SU-DHL-6 (cell line): ENCODE measurements at regions not wholly inside any gene's neighbourhood (a gene's known extent, or its start where the extent isn't known, plus 50 kb on each side); places are given as distances from the start of the nearest gene placed in this dataset.

Experiments used
- H2AFZ ChIP-seq: fragments of 200-600 bp; sonication (generic); 2 replicates; pipeline ENCODE4 v1.6.1; 2014; ENCODE audit warnings: low read depth, mild to moderate bottlenecking, moderate library complexity, mixed read lengths, antibody characterized with exemption, low read length; ENCODE audit not compliant: severe bottlenecking
- H3F3A ChIP-seq: fragments of 200-600 bp; shearing (Covaris generic); 2 replicates; pipeline ENCODE4 v1.6.0; 2016; ENCODE audit warnings: antibody characterized with exemption, mild to moderate bottlenecking; ENCODE audit not compliant: insufficient read depth
- H3K27ac ChIP-seq: fragments of 200-600 bp; sonication (generic); 2 replicates; pipeline ENCODE4 v1.5.1; 2016; ENCODE audit warnings: low read depth, mild to moderate bottlenecking, low read length, moderate library complexity, mixed read lengths
- H3K27me3 ChIP-seq: fragments of 200-600 bp; sonication (generic), shearing (Covaris generic); 2 replicates; pipeline ENCODE4 v1.6.0; 2014; ENCODE audit warnings: mild to moderate bottlenecking, low read length
- H3K36me3 ChIP-seq: fragments of 200-600 bp; sonication (generic); 2 replicates; pipeline ENCODE4 v1.6.1; 2014; ENCODE audit warnings: mild to moderate bottlenecking, low read length, mixed read lengths
- H3K4me2 ChIP-seq: fragments of 300-600, 200-600 bp; shearing (Covaris generic), sonication (generic); 2 replicates; pipeline ENCODE4 v1.6.0; 2014; ENCODE audit warnings: low read length, low read depth, mild to moderate bottlenecking; ENCODE audit not compliant: poor library complexity, severe bottlenecking
- H3K4me3 ChIP-seq: fragments of 200-600 bp; sonication (generic); 2 replicates; pipeline ENCODE4 v1.5.1; 2014; ENCODE audit warnings: antibody characterized with exemption, low read length, mild to moderate bottlenecking, mixed read lengths; ENCODE audit not compliant: insufficient read depth, poor library complexity, severe bottlenecking
- H3K79me2 ChIP-seq: fragments of 200-600 bp; sonication (generic); 2 replicates; pipeline ENCODE4 v1.6.1; 2014; ENCODE audit warnings: mild to moderate bottlenecking, low read length, moderate library complexity; ENCODE audit not compliant: insufficient read depth
- H3K9ac ChIP-seq: fragments of 200-600 bp; sonication (generic); 2 replicates; pipeline ENCODE4 v1.7.0; 2014; ENCODE audit warnings: mild to moderate bottlenecking, low read length
- H3K9me2 ChIP-seq: fragments of 200-600 bp; sonication (generic); replicated peaks from 2 replicates; pipeline ENCODE4 v1.6.1; 2014; ENCODE audit warnings: low read length; ENCODE audit not compliant: insufficient read depth
- H3K9me3 ChIP-seq: fragments of 200-600 bp; sonication (generic); 2 replicates; pipeline ENCODE4 v1.6.1; 2014; ENCODE audit warnings: low read length, mixed read lengths; ENCODE audit not compliant: insufficient read depth
- H4K20me1 ChIP-seq: fragments of 200-600 bp; sonication (generic); 2 replicates; pipeline ENCODE4 v1.6.1; 2014; ENCODE audit warnings: low read depth, mild to moderate bottlenecking, antibody characterized with exemption, low read length, moderate library complexity, mixed read lengths
- CTCF ChIP-seq: fragments of 200-600 bp; sonication (generic); IDR thresholded peaks from one replicate; pipeline ENCODE4 v1.5.1; 2017; ENCODE audit warnings: antibody characterized with exemption, mild to moderate bottlenecking, low read length, moderate library complexity; ENCODE audit not compliant: insufficient read depth, poor library complexity, severe bottlenecking
- EZH2phosphoT487 ChIP-seq: fragments of 200-600 bp; sonication (generic), shearing (Covaris generic); conservative IDR thresholded peaks from 2 replicates; pipeline ENCODE4 v1.6.1; 2018; ENCODE audit warnings: mild to moderate bottlenecking, antibody characterized with exemption, low read length, moderate library complexity, mixed read lengths

- TF ChIP-seq EZH2phosphoT487 (no peak), CTCF (no peak)
Observed at GRCh38 chr3:117696851-117697407, 987.4 kb downstream of the TUSC7 start.

GRCh38 chr3:117699058-117699457 is 989.5 kb downstream of the TUSC7 start:
- Histone ChIP-seq H3K9ac (no peak overlapping the region), H3F3A (no peaks in the 10 kb centered on the region), H3K9me3 (no peaks in the 10 kb centered on the region), H3K79me2 (no peaks in the 10 kb centered on the region), H3K4me3 (no peak overlapping the region), H3K9me2 (no peaks in the 10 kb centered on the region), H3K27ac (no peak overlapping the region), H3K27me3 (no peaks in the 10 kb centered on the region), H4K20me1 (no peaks in the 10 kb centered on the region), H3K4me2 (no peak overlapping the region), H3K36me3 (no peaks in the 10 kb centered on the region), H2AFZ (no peak overlapping the region)
- TF ChIP-seq EZH2phosphoT487 = no peak

More at GRCh38 chr3:117696851-117697407, 987.4 kb downstream of the TUSC7 start:
- Histone ChIP-seq H3K27ac (no peak overlapping the region), H4K20me1 (no peaks in the 10 kb centered on the region), H3K36me3 (no peaks in the 10 kb centered on the region), H3K79me2 (no peaks in the 10 kb centered on the region), H3K4me3 (no peak overlapping the region), H3F3A (no peaks in the 10 kb centered on the region), H2AFZ (no peak overlapping the region), H3K4me2 (no peak overlapping the region), H3K9me2 (no peaks in the 10 kb centered on the region), H3K27me3 (no peaks in the 10 kb centered on the region), H3K9ac (no peak overlapping the region), H3K9me3 (no peaks in the 10 kb centered on the region)

- Histone ChIP-seq H3K79me2 (no peaks in the 10 kb centered on the region), H3K27me3 (no peaks in the 10 kb centered on the region), H3F3A (no peaks in the 10 kb centered on the region), H4K20me1 (no peaks in the 10 kb centered on the region), H3K27ac (no peak overlapping the region), H3K4me3 (no peak overlapping the region), H3K9me2 (no peaks in the 10 kb centered on the region), H3K36me3 (no peaks in the 10 kb centered on the region), H3K4me2 (no peak overlapping the region), H3K9me3 (no peaks in the 10 kb centered on the region), H2AFZ (no peak overlapping the region), H3K9ac (no peak overlapping the region)
- TF ChIP-seq CTCF (no peak), EZH2phosphoT487 (no peak)
Observed at GRCh38 chr3:117700573-117701360, 991.2 kb downstream of the TUSC7 start.

- no peak overlapping the region for H3K9ac ChIP-seq
- H3K9me3 ChIP-seq = no peaks in the 10 kb centered on the region
- H4K20me1 ChIP-seq = no peaks in the 10 kb centered on the region
- no peaks in the 10 kb centered on the region for H3K79me2 ChIP-seq
- no peaks in the 10 kb centered on the region for H3K36me3 ChIP-seq
- no peak overlapping the region for H3K4me2 ChIP-seq
- H2AFZ ChIP-seq = no peak overlapping the region
- H3F3A ChIP-seq = no peaks in the 10 kb centered on the region
- no peak overlapping the region for H3K27ac ChIP-seq
- H3K27me3 ChIP-seq = no peaks in the 10 kb centered on the region
- H3K4me3 ChIP-seq = no peak overlapping the region
- H3K9me2 ChIP-seq = no peaks in the 10 kb centered on the region
- no peak for TF ChIP-seq CTCF
- TF ChIP-seq EZH2phosphoT487 = no peak
Observed at GRCh38 chr3:117705011-117705410, 995.4 kb downstream of the TUSC7 start.
